HG03439 (cell line): ENCODE measurements at regions not wholly inside any gene's neighbourhood (a gene's known extent, or its start where the extent isn't known, plus 50 kb on each side); places are given as distances from the start of the nearest gene placed in this dataset.
A peak's percentile ranks its signal among the peaks of the same experiment; 100 is the strongest.
"Not testable (repeated sequence)": the region's sequence is repeated elsewhere in the genome, so short reads cannot be mapped to it uniquely, and the experiment has no call there.

ENCODE experiments used
- ATAC-seq: cut with Tn5 transposase; IDR thresholded peaks from one replicate; pipeline ENCODE4 v1.9.1; 2021; ENCODE audit warnings: mild to moderate bottlenecking, moderate library complexity; ENCODE audit not compliant: unreplicated experiment

- no peak for ATAC-seq
Measured at GRCh38 chr15:31217566-31218270, 108.9 kb upstream of the KLF13 start.

DNA sequence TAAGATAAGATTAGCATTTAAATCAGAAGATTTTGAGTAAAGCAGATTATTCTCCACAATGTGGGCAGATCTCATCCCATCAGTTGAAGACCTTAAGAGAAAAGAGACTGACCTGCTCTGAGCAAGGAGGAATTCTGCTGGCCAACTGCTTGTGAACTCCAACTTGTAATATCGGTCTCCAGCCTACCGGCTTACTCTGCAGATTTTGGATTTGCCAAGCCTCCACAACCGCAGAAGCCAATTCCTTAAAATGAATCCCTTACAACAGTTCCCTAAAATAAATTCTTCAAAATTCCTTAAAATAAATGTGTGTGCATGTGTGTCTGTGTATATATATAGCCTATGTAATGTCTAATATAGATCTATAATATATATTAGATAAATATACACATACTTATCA is 107.4 kb upstream of the KLF13 start:
- ATAC-seq: no peak

DNA sequence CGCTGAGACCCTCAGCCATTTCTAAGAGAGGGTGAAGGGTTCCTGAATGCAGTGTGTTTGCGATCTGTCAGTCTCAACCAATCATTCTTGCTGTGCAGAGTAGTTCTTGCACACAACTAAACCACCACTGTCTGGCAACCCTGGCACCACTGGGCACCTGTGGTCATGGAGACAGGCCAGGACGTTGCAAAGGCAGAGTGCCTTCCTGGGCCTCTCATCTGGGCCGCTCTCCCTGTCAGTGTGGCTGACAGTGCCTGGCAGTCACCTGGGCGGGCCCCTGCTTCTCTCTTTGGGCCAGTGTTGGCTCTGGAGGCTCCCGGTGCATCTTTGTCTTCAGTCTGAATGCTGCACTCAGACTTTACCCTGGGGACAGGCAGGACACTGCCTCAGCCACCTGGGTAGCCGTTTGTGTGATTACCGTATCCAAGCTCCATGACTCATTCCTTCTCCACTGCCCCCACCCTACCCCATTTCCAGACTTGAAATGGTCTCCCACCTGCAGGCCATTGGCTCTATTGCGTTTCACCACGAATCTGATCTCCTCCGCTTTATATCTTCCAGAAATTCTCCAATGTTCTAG is 104.6 kb upstream of the KLF13 start:
- no peak for ATAC-seq

DNA sequence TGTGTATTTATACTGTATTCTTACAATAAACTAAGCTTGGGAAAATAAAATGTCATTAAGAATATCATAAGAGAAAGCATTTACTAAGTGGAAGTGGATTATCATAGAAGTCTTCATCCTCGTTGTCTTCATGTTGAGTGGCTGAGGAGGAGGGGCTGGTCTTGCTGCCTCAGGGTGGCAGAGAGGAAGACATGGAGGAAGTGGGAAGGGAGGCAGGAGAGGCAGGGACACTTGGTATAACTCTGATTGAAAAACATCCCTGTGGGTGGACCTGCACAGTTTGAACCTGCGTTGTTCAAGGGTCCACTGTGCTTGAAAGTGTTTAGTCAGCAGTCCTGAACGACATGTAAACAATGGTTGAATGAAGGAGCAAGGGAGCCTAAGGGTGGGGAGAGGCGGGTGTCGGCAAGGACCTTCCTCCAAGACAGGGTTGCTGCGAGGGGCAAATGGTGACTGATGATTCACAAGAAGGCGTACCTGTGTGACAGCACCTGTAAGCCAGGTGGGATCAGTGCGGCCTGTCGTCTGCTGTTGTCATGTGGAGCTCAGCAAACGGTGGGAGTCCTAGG is 103.8 kb upstream of the KLF13 start:
- ATAC-seq: no peak

DNA sequence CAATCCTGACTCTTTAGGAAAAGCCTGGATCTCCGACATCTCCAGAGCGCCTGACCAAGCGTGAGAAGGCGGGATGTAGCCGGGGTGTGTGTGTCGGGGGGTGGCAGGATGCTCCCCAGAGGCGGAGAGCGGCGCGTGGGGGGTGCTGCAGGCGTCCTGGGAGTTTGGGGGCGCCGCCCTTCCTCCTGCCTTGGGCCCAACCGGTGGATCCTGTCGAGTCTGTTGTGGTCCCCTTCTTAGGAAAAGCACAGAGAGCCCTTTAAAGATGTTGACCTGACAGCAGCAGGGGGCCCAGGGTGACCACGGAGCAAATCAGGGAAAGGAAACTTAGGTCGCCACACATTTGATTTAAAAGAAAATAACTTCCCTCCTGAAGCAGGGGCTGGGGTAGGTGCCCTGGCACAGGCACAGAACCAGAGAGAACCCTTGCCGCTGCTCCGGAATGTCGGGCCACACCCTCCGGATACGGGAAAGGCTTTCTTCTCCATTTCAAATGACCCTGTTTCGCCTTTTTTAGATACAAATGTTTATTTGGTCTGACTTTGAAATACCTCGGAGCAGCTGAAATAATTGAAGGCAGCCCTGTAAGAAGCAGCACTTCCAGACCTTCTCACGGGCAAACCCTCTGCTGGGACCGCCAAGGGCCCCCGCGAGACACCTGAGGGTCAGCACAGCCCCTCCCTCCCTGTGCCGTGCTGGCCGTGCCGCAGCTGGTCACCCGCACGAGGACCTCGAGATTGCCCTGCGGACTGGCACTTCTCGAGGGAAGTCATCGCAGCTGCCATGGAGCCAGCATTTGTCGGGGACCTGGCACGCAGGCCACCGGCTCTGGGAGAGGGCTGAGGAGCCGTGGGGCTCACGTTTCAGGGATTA is 102.9 kb upstream of the KLF13 start:
- ATAC-seq: no peak

DNA sequence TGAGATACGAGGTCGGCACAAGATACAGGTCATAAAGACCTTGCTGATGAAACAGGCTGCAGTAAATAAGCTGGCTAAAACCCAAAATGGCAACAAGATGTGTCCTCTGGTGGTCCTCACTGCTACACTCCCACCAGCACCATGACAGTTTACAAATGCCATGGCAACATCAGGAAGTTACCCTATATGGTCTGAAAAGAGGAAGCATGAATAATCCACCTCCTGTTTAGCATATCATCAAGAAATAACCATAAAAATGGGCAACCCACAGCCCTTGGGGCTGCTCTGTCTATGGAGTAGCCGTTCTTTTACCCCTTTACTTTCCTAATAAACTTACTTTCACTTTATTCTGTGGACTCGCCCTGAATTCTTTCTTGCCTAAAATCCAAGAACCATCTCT is 102.0 kb upstream of the KLF13 start:
- ATAC-seq: not testable (repeated sequence)

GRCh38 chr15:31225356-31225955 is 101.2 kb upstream of the KLF13 start:
- no peak for ATAC-seq

DNA sequence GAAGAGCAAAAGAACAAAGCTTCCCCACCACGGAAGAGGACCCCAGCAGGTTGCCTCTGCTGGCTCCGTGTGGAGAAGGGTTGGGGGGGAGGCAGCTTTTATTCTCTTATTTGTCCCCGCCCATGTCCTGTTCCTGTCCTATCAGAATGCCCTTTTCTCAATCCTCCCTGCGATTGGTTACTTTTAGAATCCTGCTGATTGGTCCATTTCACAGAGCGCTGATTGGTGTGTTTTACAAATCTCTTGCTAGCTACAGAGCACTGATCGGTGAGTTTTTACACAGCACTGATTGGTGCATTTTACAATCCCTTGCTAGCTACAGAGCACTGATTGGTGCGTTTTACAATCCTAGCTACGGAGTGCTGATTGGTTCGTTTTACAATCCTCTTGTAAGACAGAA is 100.6 kb upstream of the KLF13 start:
- no peak for ATAC-seq

DNA sequence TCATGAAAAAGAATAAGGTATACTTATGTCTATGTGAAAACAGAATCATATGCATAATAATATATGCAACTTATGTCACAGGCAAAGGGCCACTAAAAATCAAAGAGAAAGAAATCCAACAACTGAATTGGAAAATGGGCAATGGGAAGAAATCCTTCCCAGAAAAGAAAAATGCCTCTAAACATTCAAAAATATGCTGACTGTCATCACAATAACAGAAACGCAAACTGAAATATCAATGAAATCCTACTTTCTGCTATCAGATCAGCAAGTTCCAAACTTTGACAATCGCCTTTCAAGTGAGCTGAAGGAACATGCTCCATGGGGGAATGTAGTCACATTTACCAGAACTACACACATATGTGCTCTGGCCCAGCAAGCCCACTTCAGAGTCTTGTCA is 99.4 kb upstream of the KLF13 start:
- ATAC-seq: no peak

DNA sequence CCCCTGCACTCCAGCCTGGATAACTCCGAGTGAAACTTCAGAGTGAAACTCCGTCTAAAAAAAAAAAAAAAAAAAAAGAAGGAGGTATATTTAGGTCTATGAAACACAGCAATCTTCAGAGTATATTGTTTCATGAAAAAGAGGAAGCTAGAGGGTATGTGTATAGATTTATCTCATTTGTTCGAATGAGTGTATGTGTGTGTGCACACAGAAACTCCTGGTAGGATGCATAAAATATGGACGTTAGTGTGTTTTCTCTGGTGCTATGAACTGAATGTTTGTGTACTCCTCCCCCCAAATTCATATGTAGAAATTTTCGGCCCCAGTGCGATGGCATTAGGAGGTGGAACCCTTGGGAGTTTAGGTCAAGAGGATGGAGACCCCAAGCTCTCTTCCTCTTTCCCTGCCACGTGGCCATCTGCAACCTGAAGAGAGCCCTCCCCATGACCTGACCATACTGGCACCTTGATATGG is 98.6 kb upstream of the KLF13 start:
- no peak for ATAC-seq

DNA sequence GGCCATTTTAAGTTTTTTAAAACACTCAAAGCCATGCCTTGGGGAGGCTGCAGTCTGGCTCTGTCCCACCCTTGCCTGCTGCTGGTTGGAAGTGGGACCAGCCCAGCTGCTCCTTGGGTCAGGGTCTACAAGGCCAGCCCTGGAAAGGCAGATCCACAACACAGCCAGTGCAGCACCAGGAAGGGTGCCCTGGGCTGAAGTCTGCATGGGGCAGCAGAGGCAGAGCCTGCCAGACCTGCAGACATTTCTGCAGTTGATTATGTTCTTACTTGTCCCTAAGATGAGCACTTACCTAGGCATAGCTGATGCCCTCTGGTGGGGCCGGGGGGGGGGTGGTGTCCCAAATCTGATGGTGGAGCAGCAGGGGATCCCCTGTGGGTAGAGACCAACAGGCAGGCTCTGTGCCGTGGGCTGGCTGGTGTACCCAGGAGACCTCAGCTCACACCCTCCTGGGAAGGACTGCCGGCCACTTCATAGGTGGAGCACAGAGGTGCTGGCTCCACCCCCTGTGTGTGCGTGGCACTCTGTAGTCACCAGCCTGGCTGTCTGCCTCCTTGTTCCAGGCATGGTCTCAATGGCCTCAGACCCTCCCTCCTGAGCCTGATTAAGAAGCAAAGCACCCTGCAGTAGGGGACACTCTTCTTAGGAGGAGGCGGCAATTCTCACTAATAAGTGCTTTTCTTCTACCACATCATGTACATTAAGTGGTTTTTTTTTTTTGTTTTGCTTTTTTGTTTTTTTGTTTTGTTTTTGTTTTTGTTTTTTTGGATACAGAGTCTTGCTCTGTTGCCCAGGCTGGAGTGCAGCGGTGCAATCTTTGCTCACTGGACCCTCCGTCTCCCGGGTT is 97.4 kb upstream of the KLF13 start:
- peak; percentile 54 for ATAC-seq

- ATAC-seq: peak; percentile 76
Measured at GRCh38 chr15:31230630-31231485, 95.8 kb upstream of the KLF13 start.

DNA sequence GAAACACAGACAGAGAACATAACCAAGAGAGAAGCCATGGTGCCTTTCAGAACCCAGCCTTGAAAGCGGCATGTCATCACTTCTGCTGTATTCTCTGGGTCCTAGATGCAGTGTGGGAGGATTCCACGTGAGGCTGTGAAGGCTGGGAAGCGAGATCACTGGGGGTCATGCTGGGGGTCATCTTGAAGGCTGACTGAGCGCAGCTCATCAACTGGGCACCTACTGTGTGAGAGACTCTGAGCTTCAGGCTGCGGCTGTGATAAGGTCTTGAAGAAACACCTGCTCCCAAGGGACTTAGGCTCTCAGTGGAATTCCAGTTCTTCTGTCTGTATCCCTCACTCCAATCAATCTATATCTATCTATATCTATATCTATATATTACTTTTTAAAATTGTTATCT is 91.8 kb upstream of the KLF13 start:
- ATAC-seq: no peak

- peak; percentile 41 for ATAC-seq
Measured at GRCh38 chr15:31235311-31236183, 91.1 kb upstream of the KLF13 start.

DNA sequence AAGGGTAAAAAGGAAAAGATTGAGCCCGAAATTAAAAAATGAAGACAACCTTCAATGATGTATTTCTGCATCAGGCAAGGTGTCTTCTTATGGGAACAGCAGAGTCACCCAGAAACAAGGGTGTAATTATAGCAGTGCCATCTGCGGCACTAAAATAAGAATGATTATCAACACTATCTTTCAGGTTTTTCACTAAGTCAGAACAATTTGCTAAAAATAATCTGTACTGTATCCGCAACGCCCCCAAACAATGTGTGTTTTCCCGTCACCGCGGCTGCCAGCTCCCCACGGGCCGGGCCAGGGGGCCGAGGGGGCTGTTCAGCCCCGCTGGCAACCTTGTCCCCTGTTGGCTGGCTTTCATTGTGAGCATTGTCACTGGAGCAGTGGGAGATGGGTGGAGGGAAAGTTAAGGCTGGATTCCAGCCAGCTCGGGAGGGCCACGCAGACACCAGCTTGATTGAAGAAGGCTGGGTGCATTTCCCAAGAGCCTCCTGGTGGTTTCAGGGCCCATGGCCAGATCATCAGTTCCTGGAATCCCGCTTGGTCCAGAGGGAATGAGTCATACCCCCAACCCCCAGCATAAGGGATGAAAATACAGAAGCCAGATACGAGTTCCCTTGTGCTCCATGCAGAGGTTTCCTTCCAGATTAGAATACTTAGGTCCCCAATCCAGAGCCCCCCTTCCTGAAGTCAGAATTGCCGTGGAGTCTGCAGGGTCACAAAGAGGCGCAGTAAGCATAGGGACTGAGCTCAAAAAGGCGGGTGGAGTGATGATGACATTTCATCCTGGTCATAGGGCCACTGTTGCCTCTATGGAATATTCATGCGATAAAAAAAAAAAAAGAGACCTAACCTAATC is 90.2 kb upstream of the KLF13 start:
- ATAC-seq: peak; percentile 72

DNA sequence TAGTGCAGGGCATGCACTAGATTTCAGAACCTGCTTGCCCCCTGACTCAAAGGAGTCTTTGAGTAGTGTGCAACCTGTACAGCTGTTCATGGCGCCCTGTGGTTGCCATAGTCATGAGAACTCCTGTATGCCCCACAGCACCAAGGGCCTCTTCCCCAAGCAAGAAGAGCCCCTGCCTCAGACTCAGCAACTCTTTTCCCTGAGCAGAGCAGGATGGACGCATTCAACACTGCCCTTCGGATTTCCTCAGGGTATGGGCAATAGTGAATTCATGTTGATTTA is 89.7 kb upstream of the KLF13 start:
- ATAC-seq: no peak

- no peak for ATAC-seq
Measured at GRCh38 chr15:31238906-31239305, 87.7 kb upstream of the KLF13 start.

GRCh38 chr15:31239409-31239808 is 87.2 kb upstream of the KLF13 start:
- ATAC-seq: no peak
